ENCODE measurements at regions not wholly inside any gene's neighbourhood (a gene's known extent, or its start where the extent isn't known, plus 50 kb on each side); places are given as distances from the start of the nearest gene placed in this dataset.

DNA sequence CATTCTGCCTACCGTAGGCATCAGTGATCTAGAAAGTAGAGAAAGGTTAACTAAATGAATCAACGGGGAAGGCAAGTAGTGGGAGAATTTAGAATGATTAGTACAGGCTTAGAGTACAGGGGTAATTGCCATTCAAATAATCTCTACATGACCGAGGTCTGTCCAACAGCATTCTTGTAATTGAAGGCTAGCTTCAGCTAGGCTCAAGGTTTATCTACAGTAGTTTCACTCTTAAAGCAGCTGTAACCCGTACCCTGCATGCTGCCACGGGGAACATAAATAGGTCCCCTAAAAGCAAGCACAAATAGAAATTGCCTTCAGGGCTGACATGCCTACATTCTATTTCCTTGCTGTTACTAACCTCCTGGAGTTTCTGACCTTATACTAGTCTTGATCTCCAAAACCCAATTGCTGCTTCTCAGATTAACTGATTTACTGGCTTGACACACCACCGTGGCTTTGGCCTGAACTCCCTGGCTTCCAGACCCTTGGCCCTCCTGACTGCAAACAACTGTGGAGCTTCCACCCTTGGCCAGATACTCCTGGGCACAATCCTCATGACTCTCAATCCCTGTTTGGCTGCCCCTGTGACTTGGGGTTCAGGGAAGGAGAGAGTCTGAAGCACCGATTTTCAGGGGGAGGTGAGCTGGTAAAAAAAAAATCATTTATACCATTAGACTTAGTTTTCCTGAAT, 242.1 kb upstream of the FOXN3 start:
- DNase-seq = no peak

DNA sequence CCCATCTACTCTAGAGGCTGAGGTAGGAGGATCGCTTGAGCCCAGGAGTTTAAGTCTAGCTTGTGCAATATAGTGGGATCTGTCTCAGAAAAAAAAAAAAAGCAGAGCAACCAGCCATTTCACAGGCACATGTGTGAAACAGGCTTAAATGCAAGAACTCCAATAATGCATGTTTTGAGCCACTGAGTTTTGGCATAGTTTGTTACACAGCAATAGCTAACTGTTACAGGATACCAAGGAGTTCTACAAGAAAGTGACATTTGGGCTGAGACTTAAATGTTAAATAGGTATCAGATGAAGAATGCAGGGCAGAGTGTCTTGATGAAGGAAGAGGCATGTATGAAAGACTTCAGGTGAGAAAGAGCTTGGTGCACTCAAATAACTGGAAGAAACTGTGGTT, 240.0 kb upstream of the FOXN3 start:
- DNase-seq = no peak

DNA sequence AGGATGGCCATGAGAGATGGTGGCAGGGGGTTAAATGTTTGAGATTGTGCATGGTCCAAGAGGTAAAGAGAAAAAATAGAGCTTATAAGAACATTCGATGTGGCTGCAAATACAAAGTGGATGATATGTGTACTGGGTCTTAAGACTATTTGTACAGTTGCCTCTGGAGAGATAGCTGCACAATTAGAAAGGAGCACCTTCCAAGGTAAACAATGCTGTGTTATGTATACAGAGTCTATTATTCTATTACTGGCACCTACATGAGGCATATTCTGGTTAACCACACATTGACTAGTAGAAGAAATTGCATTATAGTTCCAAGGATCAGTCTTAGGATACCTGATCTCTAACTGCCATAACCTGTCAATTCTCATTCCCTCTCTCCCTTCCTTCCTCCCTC, 238.0 kb upstream of the FOXN3 start:
- DNase-seq = no peak

DNA sequence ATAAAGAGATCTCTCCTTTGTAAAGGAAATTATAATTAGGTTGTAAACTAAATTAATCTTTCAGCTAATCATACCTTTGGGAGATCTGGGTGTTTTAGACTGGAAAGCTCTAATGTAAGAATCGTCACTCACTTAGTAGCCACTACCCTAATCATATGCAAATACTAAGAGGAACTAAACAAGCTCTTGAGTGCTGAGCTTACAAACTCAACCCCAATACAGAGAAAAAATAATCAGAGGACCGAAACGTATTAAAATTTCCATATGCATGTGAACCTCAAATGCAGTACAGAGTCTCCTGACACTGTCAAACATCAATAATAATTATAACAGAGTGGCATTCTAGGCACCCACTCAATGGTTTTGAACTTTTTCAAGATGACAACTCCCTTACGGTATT, 235.3 kb upstream of the FOXN3 start:
- DNase-seq = no peak

DNA sequence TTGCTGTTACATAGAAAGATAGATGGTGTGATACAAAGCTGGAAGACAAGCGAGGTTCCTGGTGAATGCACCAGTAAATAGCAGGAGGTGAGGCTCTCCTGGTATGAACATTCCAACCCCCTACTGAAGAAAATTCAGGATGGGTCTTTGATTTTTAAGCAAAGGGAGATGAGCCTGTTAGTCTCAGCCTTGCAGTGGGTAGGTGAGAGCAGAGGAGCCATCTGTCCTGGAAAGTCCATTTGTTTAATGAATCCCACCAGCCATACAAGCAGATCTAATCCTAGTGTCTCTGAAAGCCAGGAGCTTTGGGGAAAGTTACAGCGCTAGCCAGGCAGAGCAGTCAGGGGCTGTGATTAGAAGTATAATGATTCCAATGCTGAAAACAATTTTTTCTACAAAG, 234.8 kb upstream of the FOXN3 start:
- DNase-seq = no peak

DNA sequence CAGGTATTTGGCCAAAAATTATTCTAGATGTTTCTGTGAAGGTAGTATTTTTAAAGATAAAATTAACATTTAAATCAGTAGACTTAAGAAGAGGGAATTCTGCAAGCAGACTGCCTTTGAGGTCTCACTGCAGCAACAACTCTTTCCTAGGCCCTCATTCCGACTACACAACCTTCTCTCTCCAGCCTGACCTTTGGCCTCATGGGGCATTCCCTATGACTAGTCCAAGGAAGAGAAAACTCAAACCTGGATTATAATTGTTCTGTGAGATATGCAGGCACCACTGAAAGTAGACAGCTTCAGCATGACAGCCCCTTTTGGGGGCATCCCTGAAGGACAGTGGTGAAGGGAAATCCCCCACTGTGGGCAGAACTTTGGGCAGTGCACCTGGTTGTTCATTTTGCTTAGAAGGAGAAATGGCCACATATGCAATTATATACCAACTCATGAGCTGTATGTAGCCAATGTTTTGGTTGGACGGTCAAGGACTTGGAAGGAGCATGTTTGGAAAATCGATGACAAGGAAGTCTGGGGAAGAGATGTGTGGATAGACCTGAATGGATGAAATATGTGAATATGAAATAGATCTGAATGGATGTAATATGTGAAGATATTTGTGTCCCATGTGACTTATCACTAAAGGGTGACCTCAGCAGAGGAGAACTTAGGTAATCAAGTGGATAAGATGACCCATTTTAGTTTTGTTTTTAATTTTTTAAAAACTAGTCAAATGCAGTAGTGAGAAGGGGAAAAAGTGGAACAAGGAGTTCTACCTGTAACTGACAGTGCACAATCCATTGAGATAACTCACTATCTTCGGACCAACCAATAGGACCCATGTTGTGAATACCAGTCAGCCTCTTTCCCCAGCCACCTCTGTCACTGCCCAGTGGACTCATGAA, 233.3 kb upstream of the FOXN3 start:
- DNase-seq = no peak

DNA sequence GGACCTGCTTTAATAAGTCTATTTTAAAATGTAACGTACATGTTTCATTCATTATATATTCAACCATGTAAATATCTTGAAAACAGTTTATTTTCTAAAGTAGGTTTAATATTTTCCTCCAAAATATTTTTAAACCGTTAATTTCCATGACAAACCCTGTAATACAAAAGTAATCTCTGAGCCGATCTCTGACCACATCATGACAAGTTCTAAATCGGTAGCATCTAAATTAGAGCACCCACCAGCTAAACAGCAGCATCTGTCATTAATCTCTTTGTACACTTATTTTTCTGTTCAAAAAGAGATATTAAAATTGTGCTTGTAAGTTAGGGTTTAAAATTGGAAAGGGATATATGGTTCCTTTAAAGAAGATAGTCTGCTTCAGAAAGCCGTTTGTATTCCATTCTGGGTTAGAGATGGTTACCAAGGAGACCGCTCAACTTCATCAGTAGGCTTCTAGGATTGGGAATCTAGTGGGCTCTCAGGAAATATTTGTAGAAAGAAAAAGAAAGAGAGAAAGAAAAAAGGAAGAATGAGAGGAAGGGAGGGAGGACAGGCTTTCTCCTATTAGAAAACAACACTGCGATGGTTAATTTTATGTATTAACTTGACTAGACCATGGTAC, 232.5 kb upstream of the FOXN3 start:
- DNase-seq = no peak

DNA sequence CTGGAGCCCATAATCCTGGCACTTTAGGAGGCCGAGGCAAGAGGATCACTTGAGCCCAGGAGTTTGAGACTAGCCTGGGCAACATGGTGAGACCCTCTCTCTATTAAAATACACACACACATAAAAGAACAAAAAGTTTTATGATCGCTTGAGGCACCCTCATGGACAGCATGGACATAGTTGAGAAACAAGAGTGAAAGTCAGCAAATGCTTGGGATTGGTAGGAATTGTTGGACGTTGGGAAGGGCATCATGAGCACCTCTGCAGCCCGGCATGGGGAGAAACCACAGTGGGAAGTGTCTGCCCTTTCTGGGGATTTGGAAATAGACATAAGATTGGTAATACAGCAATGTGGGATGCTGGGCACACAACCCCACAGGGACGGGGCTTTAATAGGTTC, 231.9 kb upstream of the FOXN3 start:
- DNase-seq = no peak

DNA sequence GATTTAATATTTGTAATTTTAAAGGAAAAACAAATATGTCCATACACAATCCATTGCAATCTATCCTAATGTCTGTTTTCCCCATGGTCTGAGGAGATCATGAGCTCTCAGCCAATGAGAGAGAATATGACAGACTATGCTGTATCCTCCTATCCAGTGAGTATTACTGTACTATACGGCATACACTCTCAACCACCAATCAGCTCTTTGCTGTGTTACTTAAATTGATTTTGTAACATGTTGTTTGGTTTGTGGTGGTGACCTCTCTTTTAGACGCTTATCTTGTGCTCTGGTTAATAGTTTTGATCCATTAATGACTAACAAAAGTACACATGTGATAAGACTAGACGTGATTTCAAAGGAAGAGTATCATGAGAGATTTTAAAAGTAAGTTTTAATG, 231.5 kb upstream of the FOXN3 start:
- no peak for DNase-seq

DNA sequence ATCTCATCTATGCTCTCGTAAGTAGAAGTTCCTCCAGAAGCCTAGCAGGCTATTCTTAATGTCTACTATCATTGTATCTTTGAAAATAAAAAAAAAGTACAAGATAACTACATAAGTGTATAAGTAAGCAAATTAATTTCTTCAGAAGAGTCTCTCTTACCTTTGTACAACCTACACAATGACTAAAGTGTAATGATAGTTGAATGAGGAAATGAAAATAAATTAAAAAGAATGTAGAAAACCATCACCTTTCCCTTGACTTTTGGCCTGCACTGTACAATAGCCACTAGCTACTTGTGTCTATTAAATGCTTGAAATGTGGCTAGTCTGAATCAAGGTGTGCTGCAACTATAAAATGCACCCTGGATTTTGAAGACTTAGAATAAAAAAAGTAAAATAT, 229.9 kb upstream of the FOXN3 start:
- no peak for DNase-seq

DNA sequence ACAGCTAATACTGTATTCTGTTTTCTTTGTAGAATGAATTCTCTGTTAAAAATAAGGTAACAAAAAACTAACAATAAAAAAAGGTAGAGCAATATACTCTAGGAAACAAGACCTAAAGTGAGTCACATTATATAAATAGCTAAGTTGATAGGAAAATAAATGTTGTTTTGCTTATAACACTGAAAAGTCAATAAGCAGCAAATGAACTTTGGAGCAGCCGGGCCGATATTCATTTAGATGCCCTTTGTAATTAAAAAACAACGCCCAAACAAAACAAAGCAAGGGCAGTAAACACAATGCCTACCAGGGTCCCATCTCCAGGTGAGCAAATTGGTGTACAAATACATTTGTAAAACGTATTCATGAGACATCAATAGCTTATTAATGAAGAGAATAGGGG, 227.6 kb upstream of the FOXN3 start:
- no peak for DNase-seq

DNA sequence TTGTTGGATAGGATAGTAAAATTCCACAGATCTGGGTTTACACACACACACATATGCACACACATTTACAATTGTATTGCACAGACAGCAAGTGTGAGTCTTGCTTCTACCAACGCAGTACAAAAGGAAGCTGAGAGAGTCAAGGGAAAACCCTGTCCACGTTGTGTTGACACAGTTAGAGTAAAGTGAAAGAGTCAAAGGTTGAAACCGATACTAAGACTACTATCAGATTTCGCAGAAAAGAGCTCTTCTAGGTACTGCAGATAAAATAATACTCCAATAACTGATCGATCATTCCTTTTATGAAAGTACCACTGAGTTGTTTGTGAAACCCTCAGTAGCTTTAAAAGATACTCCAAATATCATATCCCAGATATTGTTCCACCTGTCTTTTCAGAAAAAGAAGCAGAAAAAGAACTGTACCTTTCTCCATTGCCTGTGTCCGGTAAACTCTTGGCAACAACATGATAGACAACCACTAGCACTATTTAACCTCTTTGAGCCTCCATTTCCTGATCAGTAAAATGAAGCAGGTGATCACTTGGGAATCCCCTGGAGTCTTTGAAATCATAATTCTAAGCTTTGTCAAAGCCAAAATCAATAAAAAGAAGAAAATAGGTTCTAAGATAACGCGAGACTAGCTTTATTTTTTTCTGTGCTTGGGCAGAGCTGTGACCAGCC, 224.6 kb upstream of the FOXN3 start:
- DNase-seq = no peak

DNA sequence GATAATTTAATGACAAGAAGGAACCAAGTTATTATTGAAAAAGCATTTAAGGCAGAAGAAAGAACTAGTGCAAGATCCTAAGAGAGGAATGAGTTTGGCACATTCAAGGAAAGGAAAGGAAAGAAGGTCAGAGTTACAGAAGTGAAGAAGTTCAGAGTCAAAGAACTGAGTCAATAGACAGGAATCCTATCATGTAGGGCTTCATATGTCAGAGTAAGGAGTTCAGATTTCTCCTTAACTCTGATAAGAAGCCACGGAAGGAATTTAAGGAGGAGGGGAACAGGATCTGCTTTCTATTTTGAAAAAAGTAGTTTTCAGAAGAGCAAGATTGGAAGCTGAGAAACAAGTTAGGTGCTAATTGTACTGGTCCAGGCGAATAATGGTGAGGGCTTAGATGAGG, 223.1 kb upstream of the FOXN3 start:
- DNase-seq = no peak

DNA sequence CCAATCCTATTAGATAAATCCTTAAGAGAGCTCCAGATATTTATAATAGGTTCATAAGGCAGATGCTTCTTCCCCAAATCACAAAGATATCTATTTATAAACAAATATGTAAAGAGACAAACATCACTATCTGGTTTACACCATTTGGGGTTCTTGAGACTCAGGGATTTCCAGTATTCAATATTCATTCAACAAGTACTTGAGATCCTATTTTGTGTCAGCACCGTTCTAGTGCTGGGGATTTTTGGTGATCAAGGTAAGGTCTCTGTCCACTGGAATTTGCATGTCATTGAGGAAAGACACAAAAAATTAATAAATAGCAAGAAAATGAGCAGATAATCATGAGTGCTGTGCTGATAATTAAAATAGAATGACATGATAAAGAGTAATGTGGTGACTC, 222.7 kb upstream of the FOXN3 start:
- DNase-seq = no peak

DNA sequence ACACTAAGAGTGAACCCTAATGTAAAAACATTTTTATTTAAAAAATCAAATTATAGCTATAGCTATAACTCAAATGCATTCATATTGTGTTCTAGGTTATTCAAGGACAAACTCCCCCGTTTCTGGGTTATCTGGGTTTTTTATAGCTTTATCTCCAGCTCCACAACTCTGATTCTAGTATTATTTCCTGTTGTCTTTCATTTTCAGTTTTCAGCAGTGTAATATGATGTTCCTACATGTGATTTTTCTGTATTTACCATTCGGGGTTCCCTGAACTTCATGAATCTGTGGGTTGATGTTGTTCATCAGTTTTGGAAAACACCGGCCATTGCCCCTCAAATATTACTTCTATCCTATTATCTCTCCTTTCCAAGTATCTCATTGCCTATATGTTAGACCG, 221.9 kb upstream of the FOXN3 start:
- DNase-seq = no peak

DNA sequence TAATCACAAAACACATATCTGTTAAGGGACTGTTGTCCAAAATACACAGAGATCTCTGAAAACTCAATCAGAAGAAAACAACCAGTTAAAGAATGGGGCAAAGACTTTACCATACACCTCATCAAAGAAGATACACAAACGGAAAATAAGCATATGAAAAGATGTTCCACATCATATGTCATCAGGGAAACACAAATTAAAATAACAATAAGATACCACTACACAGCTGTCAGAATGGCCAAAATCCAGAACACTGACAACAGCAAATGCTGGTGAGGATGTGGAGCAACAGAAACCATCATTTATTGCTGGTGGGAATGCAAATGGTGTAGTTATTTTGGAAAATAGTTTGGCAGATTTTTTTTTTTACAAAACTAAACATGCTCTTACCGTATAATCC, 220.5 kb upstream of the FOXN3 start:
- no peak for DNase-seq

DNA sequence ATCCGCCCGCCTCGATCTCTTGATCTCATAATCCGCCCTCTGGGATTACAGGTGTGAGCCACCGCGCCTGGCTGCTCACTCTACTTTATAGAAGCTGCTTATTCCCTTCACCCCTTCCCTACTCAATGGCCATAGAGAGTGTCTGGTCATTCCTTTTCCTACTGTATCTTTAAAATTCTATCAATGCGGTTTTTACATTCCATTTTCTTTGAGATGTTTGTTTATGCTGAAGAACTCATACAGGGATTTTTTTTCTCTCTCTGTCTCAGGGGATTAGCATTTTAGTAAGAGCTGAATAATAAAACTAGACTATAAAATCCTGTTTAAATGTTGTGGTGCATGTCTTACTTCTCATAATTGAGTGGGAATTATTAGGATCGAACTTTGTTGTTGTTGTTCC, 218.6 kb upstream of the FOXN3 start:
- no peak for DNase-seq

DNA sequence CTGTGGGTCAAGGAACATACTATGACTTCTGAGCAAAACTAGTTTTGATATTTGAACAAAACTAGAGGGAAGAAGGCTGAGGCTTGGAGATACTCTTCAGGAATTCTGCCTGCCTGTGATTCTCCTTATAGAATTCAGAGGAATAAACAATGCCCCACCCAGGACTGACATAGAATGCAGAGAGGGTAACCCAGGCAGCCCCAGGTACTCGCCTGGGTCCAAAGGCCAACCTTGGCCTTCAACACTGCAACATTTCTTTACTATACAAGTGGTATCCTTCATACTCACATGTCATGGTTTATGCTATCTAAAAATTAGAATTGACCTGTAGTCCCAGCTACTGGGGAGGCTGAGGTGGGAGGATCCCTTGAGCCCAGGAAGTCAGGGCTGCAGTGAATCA, 217.0 kb upstream of the FOXN3 start:
- DNase-seq = no peak

DNA sequence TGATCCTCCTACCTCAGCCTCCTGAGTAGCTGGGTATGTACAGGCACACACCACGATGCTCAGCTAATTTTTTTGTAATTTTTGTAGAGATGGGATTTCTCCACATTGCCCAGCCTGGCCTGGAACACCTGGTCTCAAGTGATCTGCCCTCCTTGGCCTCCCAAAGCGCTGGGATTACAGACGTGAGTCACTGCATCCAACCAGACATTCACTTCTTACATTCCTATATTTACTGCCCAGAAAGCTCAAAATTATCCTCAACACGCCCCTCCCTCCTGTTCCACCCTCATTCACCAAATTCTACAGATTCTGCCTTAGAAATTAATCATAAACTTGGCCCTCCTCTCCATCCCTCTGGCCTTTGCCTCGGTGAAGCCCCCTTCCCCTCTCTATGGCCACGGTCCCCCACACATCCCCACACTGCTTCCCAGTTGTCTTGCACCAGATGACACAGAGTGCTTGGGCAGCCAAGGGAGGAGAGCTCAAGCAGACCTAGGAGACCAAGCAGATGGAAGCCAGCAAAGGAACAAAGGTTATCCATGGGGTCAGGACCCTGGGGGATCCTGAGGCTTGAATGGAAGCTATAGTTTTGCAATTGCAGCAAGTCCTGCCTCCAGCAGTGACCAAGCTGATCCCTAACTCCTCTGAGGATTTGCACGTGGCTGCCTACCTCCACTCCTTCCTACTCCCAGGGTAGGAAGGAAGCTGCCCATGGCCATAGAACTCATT, 213.2 kb upstream of the FOXN3 start:
- DNase-seq = no peak

DNA sequence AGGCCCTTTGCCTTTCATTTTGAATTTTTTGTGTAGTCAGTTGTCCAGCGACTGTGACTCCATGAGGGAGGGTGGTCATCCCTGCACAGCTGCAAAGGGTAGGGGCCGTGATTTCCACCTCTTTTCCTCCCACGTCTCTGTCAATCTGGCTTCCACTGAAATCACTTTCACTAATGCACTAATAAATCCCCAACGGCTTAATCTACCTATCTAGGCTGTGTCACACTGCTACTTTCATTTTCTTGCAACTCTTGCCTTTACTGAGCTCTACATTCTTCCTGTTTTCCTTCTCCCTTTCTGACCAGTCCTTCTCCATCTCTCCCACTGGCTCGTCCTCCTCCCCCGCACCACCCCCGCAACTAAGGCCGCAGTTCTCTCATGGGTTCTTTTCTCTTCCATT, 212.3 kb upstream of the FOXN3 start:
- no peak for DNase-seq

DNA sequence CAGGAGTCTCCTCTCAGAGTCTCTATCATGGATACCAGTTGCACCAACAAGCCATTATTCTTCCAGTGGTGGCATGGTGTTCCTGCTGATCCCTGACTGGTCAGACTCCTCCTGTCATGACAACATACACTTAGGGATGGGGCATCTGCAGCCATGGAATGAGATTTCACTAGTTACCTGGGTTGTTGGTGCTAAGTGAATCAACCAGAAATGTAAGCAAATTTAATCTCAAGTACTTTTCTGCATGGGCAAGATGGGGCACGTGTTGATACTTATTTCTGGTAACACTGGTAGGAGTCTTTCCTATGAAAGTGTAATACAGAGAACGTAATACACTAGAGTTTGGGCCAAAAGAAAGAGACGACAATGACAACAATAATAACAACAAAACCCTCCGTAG, 211.5 kb upstream of the FOXN3 start:
- DNase-seq = no peak

DNA sequence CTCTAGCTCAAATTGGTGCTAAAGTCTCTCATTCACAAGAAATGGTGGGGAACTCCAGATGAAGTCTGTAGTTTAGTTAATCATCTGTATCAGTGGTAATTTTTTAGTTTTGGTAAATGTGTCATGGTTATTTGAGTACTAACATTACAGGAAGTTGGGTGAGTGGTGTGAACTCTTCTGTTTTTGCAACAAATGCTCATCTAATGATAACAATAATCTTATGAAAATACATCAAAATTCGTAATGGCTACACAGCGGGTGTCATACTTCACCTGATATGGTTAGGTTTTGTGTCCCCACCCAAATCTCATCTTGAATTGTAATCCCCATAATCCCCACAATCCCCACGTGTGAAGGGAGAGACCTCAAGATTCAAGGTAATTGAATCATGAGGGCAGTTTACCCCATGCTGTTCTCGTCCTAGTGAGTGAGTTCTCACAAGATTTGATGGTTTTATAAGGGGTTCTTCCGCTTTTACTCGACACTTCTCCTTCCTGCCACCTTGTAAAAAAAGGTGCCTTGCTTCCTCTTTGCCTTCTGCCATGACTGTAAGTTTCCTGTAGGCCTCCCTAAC, 209.3 kb upstream of the FOXN3 start:
- DNase-seq = peak; percentile 7

Data from CD4-positive, alpha-beta T cell treated with Interferon gamma for 1 hour (primary cell).